ENCODE measurements at regions not wholly inside any gene's neighbourhood (a gene's known extent, or its start where the extent isn't known, plus 50 kb on each side); places are given as distances from the start of the nearest gene placed in this dataset.

DNA sequence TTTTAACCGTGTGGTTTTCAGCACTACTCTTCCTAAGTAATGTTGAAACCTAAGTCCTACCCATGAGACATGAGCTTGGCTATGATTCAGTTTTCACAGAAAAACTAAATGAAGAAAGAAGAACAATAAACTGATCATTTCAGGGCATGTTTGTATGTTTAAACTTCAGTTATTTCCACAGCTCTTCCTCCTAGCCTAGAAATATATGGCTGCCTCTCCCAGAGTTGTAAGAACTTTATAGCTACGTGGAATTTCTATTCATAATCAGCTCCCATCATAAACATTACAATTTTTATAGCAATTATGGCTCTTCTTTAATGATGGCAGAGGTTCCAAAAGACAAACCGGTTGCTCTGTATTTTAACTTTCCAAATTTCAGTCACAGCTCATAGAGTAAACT, 314.7 kb upstream of the ADAMTSL1 start:
- no peak for DNase-seq

DNA sequence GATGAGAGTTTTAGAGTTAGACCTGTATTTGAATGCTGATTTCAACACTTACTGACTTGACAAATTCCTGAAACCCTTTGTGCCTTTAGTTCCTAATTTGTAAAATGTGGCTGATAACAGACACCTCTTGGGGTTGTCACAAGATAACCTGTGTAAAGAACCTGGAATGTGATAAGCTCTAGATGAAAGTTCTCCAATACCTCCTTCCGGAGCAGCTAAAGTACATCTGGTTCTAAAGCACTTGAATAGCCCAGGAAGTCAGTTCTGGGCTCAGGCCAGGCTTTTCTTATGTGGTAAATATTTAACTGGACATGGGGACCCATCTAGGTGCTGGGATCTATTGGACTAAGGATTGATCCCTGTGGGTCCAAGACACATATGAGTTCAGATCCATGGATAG, 310.8 kb upstream of the ADAMTSL1 start:
- no peak for DNase-seq

DNA sequence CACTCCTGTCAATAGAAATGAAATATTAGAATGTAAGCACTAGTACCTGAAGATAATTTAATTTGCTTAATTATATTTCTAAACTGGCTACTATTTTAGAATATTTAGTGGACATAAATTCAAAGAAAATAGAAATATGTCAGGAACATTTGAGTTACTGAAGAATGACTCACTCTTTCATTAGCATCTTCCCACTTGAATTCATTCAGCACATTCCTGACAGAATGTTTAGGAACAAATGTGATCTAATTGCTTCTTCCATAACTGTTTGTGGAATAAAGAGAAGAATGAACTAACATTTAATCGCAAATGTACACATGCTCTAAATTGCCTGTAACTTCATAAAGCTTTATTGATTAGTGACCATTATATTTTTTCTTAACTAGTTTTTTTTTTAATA, 306.2 kb upstream of the ADAMTSL1 start:
- DNase-seq: no peak

DNA sequence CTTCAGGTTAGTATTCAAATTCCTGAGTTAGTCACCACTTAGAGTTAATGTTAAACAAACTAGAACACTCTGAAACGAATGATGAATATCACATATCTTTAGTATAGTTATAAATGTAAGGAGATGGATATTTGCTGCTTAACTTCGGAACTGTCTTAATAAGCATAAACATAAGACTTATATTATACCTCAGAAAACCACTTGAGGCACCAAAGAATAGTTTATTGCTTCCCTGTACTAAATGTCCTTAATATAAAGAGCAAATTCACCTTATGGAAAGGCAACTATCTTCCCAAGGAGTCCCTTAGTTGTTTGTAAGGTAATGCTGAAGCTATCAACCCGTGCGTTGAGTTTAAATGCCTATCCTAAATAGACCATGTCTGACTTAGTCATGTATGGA, 300.0 kb upstream of the ADAMTSL1 start:
- DNase-seq: no peak

DNA sequence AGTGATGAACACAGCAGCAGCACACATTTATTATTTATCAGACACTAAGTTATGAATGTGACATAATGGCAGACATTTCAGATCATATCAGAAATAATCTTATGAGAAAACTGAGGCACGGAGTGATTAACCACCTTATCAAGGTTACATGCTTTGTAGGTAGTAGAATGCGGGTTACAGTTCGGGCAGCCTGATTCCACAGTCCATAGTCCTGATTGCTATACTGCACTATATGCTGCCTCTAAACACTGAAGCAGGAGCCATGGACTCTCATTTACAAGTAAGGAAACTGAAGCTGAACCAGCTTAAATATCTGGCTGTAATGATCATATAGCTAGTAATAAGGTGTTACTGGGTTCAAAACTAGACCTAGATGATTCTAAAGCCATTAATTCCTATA, 291.3 kb upstream of the ADAMTSL1 start:
- DNase-seq: no peak

DNA sequence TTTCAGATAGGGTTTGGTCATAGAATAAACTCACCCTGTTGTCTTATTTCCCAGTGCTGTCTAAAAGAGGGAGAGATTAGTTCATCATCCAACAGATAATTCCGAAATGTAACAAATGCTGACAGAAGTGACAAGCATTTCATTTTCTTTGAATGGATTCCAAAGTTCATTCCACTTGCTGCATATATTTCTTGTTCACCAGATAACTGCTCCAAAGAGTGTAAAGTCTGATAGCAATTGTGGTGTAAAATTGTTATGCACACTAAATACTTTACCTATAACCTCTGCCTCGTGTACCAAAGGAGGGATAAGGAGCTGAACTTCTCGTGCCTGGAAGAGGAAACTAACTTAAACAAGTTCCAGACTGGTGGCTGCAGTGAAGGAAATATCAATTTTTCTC, 290.0 kb upstream of the ADAMTSL1 start:
- DNase-seq: no peak

DNA sequence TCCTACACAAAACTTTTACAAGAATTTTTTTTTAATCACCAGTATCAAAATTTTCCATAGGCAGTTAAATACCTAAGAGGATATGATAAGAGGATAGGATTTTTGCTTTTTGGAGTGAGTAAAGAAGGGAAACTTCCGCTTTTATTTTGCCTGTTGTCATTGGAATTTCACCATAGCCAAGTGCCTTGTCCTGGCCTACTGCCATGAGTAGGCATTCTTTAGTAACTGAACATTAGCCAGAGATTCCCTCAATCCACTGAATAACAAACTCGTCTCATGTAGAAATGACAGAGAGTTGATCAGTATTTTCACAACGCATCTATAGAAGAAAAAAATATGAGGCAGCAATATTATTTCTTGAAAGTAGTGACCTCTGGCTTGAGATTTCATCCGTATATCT, 289.6 kb upstream of the ADAMTSL1 start:
- no peak for DNase-seq

DNA sequence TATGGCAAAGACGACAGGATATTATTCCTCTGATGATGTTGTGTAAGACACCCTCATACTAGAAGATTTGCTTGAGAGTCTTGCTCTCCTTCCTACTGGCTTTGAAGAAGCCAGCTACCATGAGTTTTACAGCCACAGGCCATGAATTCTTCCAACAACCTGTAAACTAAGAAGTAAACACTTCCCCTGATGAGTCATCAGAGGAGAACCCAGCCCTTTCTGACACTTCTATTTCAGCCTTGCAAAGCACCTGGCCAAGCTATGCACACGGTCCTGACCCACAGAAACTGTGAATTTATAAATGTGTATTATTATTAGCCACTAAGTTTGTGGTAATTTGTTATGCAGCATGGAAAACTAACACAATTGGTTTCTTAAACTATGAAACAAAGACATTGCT, 288.8 kb upstream of the ADAMTSL1 start:
- no peak for DNase-seq

DNA sequence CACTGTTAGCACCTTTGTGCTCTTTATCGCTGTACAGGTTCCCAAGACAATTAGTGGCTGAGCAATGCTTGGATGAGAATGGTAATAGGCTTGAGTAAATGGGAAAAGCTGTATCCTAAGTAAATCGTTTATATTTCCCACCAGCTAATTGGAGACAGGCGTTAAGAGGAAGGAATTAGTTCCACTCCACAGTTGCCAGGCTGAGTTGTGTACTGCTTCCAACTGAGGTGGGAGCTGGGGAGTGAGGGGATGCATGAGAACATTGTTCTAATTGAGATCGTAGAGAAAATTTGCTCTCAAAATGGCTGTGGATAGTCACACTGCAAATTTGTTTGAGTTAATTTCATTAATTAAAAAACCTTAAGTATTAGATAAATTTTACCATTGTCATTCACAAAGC, 285.0 kb upstream of the ADAMTSL1 start:
- DNase-seq: no peak

DNA sequence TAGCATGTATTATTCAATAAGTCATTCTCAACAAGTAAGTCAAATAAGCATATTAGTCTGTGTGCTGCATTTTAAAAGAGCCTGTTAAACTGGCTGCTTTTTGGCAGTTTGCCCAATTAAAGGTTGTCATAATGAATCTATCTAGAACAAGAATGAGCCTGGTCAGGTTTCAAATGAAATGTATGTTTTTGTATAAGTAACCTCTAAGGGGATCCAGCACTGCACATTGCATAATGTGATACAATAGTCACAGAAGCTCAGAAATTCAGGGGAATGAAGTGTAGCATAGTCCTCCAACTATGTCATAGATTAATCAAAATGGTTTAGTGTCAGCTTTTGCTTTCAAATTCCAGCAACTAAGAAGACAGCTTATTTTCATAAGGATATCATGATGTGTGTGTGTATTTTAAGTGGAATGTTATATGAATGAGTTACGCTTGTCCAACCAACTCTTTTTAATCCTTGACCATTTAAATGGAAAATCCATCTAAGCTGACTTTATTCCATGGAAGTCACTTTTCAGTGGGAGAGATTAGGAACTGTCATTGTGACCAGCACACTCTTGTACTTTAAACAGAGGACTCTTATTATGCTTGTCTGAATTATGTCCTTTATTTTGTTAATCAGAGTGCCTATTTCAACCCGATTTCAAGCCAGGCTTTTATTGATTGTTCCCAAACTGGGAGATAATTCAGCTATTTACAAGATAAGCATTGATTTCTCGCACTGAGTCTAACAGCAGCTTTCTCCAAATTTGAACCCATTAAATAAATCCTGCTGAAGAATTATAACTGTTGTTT, 283.9 kb upstream of the ADAMTSL1 start:
- DNase-seq: no peak

DNA sequence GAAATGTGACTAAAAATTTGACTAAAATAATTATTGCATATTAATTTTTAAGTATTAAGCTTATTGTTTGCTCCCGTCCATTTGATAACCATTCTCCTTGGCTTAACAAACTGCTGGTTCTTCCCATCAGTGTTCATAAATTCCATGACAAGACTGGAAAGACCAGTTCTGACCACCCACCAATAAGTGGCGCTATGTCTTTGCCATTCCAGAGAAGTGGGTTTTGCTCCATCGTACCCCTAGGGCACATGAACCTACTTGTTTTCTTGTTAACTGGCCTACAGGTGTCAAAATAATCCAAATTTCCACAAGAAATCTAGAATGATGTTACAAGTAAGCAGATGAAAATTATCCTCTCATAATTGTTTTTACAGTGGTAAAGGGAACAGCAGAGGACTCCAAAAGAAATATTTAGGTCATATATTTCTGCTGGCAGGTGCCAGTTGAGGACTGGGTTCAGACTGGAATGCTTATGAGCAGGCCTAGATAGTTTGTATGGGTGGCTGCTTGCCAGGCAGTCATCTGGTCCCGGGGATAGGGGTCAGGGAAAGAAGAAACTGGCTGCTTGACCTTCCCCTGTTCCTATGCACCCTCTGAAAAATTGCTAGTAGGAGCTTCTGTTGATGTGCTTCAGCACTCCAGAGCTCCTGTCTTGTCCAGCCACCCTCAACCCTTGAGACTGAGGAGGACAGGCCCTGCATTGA, 283.1 kb upstream of the ADAMTSL1 start:
- no peak for DNase-seq

DNA sequence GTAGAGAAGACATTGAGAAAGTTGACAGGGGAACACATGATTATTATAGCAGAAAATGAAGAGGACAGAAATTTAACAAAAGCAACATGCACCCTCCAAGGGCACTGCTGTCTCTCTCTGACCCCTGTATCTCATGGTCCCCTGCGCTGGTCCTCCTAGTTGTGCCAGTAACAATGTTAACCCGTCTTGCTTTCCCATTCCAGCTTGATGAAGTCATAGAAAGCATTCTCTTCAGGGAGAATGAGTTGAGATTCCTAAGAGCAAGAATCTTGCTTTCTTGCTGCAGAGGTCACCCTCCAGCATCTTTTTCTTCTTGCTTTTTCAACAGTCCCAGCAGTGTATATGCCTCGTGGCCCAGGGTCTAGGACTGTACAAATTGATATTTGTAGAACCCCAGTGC, 279.6 kb upstream of the ADAMTSL1 start:
- DNase-seq: no peak

DNA sequence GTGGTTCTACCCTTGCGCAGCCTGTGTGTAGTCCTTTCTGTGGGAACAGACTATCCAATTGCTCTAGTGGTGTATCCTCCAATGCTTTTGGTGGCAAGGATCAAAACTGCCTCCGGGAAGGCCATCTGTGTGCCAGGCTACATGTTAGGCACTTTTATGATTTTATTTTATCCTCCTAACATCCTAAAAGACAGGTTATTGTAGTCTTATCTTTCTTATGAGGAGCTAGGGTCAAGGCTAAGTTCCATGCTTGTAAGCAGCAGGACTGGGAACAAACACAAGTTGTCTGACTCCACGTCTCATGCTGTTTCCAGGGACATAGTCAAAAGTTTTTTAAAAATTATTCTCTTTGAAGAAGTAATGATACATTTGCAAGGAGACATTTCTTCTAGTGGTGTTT, 278.7 kb upstream of the ADAMTSL1 start:
- DNase-seq: no peak

DNA sequence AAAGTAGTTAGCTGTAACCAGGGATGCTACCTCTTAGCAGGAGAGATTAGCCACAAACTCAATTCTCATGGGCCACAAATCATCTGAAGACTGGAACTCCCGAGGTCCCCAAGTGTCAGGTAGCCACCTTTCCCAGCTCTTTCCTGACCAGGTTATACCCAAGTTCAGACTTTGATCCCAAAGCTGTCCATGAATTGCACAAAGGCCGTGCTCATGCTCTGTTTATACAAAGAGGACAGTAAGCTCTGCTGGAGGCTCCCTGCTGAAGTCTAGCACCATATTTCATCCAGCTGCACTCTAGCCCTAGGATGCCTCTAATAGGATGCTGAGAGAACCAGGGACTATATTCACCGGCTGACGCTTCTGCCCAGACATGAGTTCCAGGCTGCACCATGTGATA, 271.0 kb upstream of the ADAMTSL1 start:
- no peak for DNase-seq

DNA sequence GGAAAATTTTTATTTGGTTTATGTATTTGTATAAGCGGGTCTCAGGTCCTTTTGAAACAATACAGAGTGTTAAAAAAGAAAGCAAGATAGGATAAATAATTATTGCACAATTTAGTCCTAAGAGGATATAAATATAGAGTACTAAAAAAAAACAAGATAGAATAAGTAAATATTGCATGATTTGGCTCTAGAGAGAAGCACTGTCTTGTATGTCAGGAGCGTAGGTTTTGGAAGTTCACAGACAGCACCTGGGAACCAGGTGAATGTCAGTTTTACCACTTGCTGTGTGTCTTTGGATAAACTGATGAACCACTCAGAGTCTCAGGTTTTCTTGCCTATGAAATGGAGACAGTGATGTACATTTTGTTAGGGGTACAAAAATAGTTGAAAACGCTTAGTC, 266.2 kb upstream of the ADAMTSL1 start:
- DNase-seq: no peak

DNA sequence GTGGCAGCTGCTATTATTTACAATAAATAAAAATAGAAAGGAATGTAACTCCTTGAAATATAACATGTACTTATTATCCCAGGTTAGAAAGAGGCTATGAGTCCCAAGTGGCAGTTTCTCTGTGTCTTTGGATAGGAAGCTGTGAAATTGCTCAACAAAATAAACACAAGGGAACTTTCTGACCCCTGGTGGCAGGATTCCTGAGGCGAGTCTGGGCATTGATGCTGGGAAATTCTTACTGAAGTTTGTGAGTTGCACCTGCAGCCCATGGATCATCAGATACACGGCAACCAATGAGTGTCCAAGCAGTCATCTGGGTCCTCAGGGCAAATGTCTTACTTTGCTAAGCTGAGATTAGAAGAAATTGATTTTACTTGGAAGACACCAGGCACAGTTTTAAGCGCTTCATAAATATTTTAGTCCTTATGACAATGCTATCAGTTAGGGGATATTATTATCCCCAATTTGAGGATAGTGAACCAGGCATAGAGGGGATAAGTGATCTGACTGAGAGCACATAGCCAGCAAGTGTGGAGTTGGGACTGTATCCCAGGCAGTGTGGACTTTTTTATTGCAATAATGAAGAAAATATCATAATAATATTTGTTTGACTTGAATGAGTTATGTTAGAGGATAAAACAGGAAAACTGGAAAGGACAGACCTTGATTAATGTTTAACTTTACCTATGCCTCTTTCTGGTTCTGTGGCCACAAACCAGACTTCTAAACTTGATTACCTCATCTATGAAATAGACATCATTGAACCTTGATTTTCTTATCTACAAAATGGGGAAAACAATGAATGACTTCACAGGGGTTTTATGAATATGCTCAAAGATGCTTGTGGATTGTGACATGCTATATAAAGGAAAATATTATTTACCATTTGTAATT, 265.5 kb upstream of the ADAMTSL1 start:
- peak in 1 of 2 experiments; percentile 17 for DNase-seq

DNA sequence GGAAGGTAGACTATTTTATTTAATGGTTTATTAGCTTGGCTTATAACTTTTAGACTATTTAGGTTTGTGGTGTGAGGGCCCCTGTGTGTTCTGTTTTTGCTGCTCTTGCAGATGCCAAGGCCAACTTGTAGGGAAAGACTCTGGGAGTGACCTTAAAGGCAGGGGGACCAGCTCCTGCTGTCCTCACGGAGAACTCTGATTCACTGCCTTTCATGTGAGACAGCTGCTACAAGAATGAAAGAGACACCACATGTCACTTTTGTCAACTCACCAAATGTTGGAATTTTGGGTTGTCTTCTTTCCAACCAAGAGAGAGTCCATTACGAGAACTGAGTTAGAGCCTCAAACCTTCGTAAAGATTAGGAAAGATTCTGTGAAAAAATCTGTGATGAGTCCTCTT, 258.3 kb upstream of the ADAMTSL1 start:
- DNase-seq: no peak

DNA sequence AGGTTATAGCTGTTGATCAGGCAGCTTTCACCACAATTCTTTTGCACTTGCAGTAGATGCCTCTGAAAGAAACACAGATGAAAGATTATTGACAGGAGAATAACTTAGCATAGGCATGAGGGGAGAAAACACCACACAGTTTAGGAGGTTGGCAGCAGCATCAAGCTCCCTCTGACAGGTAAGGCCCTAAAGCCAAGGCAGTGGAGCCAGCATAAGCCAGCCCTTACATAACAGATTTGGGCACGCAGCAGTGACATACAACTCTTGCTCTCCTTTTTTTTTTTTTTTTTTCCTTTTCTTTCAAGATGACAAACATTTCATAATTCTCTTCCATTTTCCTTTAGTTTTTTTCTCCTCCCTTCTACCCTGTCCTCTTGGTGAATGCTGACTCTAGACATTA, 257.6 kb upstream of the ADAMTSL1 start:
- DNase-seq: no peak

DNA sequence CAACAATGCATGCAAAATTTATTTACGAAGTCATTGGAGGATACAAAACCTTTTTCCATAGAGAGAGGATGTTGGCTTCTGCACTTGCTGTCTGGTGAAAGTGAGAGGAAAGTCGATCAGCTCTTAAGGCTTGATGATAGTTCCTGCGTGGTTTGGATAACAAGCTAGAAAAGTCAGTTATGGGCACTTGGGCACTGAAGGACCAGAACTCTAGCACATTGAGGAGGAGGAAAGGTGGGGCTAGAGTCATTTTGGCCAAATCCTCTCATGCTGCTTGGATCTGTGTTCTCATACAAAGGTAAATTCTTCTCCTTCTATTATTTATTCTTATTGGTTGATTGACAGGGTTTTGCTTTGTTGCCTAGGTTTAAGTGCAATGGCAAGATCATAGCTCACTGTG, 245.9 kb upstream of the ADAMTSL1 start:
- DNase-seq: no peak

DNA sequence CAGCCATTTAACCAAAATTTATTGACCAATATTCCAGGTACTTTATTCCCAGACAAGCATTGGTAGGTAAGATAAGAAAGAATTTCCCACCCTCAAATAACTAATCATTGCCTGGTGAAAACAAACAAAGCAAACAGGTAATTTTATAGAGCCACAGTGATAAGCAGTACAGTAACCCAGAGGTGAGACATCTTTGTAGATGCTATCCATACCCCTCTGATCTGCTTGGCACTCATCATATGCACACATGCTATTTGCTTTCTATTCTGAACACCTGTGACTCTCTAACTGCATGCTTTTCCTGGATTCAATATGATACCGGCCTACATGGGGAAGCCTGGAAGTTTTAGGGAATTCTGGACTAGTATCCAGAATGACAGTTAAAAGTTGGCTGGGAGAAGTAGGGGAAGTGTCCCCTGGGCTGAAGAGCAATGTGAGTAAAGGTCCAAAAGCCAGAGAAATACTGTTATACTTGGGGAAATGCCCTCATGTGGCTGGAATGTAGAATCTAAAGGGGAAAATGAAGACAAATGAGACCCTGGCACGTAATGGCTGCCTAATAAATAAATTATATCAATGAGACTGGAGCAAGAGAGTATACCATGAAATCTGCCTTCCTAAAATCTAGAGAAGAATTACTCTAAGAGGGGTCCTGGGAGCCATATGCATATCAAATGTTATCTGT, 243.8 kb upstream of the ADAMTSL1 start:
- no peak for DNase-seq

DNA sequence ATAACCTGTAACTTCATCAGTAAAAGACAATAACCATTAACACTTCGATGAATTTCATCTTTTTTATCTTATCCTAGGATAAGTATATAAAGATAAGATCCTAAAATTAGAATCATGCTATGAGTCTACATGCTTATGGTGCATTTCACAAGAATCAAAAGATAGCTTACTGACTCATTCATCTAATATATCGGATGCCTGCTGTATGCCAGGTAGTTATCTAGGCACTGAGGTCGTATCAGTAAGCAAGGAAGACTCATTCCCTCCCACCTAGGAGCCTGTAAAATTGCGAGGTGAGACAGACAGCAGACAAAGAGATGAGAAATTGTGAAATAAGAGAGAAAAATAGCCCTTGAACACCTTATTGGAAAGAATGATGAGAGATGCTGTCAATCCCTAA, 240.6 kb upstream of the ADAMTSL1 start:
- DNase-seq: no peak

DNA sequence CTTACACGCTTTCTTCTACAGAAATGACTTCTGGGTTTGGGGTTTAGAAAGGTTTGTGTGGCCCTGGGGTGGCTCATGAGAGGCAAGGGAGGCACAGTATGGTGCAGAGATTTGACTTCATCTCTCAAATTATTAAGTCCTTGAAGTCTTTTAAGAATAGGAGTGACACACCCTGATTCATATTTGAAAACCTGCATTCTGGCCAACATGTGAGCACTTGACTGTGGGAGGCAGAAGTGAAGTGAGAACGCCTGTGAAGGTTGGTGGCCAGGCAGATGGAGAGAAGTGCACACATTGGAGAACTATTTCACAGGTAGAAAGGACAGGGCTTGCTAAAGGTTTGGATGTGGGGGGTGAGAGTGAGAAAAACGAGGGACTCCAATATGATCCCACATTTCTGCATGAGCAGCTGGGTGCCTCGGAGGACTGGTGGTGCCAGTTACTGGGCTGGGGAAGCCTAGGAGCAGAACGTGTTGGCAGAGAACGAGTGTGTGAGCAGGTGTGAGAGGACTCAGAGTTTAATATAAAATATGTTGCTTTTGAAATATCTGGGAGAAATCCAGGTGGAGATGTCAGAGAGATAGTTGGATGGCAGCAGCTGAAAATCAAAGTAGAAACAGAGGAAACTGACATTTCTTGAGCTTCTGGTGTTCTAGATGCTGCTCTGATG, 240.0 kb upstream of the ADAMTSL1 start:
- no peak for DNase-seq

All from NCI-H1930 (cell line).